ENCODE measurements at regions not wholly inside any gene's neighbourhood (a gene's known extent, or its start where the extent isn't known, plus 50 kb on each side); places are given as distances from the start of the nearest gene placed in this dataset.

- no peak for TF ChIP-seq CTCF (optimal IDR thresholded peaks at IDR 0.05 in 1 of 3, IDR thresholded peaks at IDR 0.05 in 1 of 3, conservative IDR thresholded peaks at IDR 0.05 in 1 of 3; ENCODE audit: extremely low read depth in 1 of 3, insufficient read depth in 2 of 3, low read length in 3 of 3)
- TF ChIP-seq EZH2 (IDR thresholded peaks at IDR 0.05; ENCODE audit: low read length), result no peak
Observed at GRCh38 chr15:47846128-47846868, 129.0 kb downstream of the SEMA6D start.
